Upper lobe of left lung (tissue), 4 donors: ENCODE measurements at regions not wholly inside any gene's neighbourhood (a gene's known extent, or its start where the extent isn't known, plus 50 kb on each side); places are given as distances from the start of the nearest gene placed in this dataset.

ENCODE experiments used
- CTCF ChIP-seq, 6 experiments: fragments of 450-650 bp in 4 of 6; fragments of 200-600 bp in 2 of 6; sonication (generic) in 2 of 6; IDR thresholded peaks; one replicate each; pipeline ENCODE4 v1.5.1; 2016 to 2019; ENCODE audit warnings: antibody characterized with exemption in 6 of 6
- POLR2A ChIP-seq, 4 donors: fragments of 450-650 bp; IDR thresholded peaks; one replicate each; pipeline ENCODE4 v1.5.1; 2016 to 2017; ENCODE audit warnings: antibody characterized with exemption in 4 of 4, mild to moderate bottlenecking in 2 of 4
- POLR2AphosphoS5 ChIP-seq, 2 donors: sonication (generic); formaldehyde crosslinking; IDR thresholded peaks; one replicate each; pipeline ENCODE4 v1.5.1; 2017; ENCODE audit warnings: antibody characterized with exemption in 2 of 2

- TF ChIP-seq POLR2AphosphoS5 (IDR thresholded peaks at IDR 0.05), result no peak
- no peak for TF ChIP-seq CTCF (IDR thresholded peaks at IDR 0.05)
- no peak for TF ChIP-seq POLR2A (IDR thresholded peaks at IDR 0.05)
These were observed 56.0 kb upstream of the HEY2 start for GRCh38 chr6:125693480-125693879.
